Glutamatergic neuron (in vitro differentiated cells): ENCODE measurements at regions not wholly inside any gene's neighbourhood (a gene's known extent, or its start where the extent isn't known, plus 50 kb on each side); places are given as distances from the start of the nearest gene placed in this dataset.
"Not testable (repeated sequence)": the region's sequence is repeated elsewhere in the genome, so short reads cannot be mapped to it uniquely, and the experiment has no call there.

ENCODE experiments used
- DNase-seq: peaks from one replicate; pipeline ENCODE4 v3.0.0; 2022
- H3K27ac Mint-ChIP-seq: one replicate; pipeline ENCODE4 v1.8.0; 2020; ENCODE audit warnings: mild to moderate bottlenecking, mixed read lengths, inconsistent platforms; ENCODE audit not compliant: unreplicated experiment
- H3K27me3 Mint-ChIP-seq: one replicate; pipeline ENCODE4 v1.8.0; 2020; ENCODE audit warnings: mild to moderate bottlenecking, moderate library complexity, mixed read lengths, inconsistent platforms; ENCODE audit not compliant: unreplicated experiment
- H3K36me3 Mint-ChIP-seq: one replicate; pipeline ENCODE4 v1.8.0; 2020; ENCODE audit warnings: mild to moderate bottlenecking, mixed read lengths, inconsistent platforms; ENCODE audit not compliant: unreplicated experiment
- H3K4me1 Mint-ChIP-seq: one replicate; pipeline ENCODE4 v1.8.0; 2020; ENCODE audit warnings: mild to moderate bottlenecking, low read depth, mixed read lengths, inconsistent platforms; ENCODE audit not compliant: unreplicated experiment
- H3K4me3 Mint-ChIP-seq: one replicate; pipeline ENCODE4 v1.8.0; 2020; ENCODE audit warnings: mild to moderate bottlenecking, mixed read lengths, inconsistent platforms; ENCODE audit not compliant: unreplicated experiment
- H3K9me3 Mint-ChIP-seq: one replicate; pipeline ENCODE4 v1.8.0; 2020; ENCODE audit warnings: mild to moderate bottlenecking, moderate library complexity, mixed read lengths, inconsistent platforms; ENCODE audit not compliant: unreplicated experiment
- TF ChIP-seq, protein P1 (sequence below): fragments of 200-600 bp; sonication (generic); IDR thresholded peaks from one replicate; pipeline ENCODE4 v1.5.0; 2021; ENCODE audit not compliant: partially characterized antibody, unreplicated experiment

DNA sequence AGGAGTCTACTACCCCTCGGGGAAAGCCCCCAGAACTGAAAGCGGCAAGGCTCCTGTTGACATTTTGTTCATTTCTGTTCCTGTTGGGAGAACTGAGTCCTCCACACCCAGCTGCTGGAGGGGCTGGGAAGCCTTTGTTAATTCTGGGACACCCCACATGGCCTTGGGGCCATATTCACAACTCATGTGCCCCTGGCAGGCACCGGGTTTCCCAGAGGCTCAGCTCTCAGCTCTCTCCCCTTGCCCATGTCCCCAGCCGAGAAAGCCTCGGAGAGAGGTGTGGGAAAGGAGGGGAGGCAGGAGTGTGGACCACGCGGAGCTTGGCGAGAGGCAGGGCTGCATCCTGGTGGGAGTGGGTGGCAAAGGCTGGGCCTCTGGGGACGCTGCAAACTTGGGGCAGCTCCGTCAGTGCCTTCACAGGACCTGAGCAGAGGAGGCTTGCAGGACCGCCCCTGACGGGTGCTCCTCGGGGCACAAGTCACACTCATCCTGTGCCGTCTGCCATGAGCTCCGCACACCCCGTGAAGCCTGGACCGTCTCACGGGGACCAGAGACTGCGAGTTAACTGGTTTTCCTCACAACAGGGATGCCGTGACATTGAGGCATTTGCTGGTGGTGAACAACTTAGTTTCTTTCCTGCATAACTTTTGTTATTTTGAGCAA lies 140.9 kb downstream of the DNAJB6 start:
- Mint-ChIP-seq H3K9me3 (peaks cover 11% of the 10 kb centered on the region), H3K27ac (no peak overlapping the region), H3K27me3 (peaks cover 7% of the 10 kb centered on the region), H3K4me1 (no peaks in the 10 kb centered on the region), H3K4me3 (no peak overlapping the region), H3K36me3 (peaks cover 15% of the 10 kb centered on the region)
- TF ChIP-seq, protein P1, sequence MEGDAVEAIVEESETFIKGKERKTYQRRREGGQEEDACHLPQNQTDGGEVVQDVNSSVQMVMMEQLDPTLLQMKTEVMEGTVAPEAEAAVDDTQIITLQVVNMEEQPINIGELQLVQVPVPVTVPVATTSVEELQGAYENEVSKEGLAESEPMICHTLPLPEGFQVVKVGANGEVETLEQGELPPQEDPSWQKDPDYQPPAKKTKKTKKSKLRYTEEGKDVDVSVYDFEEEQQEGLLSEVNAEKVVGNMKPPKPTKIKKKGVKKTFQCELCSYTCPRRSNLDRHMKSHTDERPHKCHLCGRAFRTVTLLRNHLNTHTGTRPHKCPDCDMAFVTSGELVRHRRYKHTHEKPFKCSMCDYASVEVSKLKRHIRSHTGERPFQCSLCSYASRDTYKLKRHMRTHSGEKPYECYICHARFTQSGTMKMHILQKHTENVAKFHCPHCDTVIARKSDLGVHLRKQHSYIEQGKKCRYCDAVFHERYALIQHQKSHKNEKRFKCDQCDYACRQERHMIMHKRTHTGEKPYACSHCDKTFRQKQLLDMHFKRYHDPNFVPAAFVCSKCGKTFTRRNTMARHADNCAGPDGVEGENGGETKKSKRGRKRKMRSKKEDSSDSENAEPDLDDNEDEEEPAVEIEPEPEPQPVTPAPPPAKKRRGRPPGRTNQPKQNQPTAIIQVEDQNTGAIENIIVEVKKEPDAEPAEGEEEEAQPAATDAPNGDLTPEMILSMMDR: no peak
- no peak for DNase-seq

DNA sequence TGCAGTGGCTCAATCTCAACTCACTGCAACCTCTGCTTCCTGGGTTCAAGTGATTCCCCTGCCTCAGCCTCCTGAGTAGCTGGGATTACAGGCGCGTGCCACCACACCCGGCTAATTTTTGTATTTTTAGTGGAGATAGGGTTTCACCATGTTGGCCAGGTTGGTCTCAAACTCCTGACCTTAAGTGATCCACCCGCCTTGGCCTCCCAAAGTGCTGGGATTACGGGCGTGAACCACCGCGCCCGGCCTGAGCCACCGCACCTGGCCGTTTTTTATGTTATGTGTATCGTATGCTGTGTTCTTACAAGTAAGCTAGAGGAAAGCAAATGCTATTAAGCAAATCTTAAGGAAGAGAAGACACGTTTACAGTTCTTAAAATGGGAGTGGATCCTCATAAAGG lies 141.8 kb downstream of the DNAJB6 start:
- H3K27me3 Mint-ChIP-seq, H3K4me3 Mint-ChIP-seq, H3K9me3 Mint-ChIP-seq, H3K4me1 Mint-ChIP-seq, H3K27ac Mint-ChIP-seq, DNase-seq, H3K36me3 Mint-ChIP-seq: not testable (repeated sequence)

DNA sequence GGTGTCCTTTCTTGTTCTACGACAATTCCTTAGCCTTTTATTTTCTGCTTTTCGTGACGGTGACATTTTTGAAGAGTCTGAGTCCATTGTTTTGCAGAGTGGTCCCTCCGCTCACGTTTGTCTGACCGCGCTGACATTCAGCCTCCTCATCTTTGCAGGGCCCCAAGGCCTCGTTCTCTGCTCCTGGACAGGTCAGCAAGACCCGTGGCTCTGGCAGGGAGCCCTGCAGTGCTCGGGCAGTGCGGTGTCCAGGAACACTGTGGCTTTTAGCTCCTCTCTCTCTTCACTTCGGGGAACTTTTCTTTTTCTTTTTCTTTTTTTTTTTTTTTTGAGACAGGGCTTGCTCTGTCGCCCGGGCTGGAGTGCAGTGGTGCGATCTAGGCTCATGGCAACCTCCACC lies 142.5 kb downstream of the DNAJB6 start:
- H3K27ac Mint-ChIP-seq: no peak overlapping the region
- peaks cover 4% of the 10 kb centered on the region for H3K27me3 Mint-ChIP-seq
- peaks cover 2% of the 10 kb centered on the region for H3K9me3 Mint-ChIP-seq
- no peak for DNase-seq
- no peak overlapping the region for H3K4me3 Mint-ChIP-seq
- H3K4me1 Mint-ChIP-seq: no peaks in the 10 kb centered on the region
- TF ChIP-seq, protein P1: no peak
- H3K36me3 Mint-ChIP-seq: peaks cover 7% of the 10 kb centered on the region

DNA sequence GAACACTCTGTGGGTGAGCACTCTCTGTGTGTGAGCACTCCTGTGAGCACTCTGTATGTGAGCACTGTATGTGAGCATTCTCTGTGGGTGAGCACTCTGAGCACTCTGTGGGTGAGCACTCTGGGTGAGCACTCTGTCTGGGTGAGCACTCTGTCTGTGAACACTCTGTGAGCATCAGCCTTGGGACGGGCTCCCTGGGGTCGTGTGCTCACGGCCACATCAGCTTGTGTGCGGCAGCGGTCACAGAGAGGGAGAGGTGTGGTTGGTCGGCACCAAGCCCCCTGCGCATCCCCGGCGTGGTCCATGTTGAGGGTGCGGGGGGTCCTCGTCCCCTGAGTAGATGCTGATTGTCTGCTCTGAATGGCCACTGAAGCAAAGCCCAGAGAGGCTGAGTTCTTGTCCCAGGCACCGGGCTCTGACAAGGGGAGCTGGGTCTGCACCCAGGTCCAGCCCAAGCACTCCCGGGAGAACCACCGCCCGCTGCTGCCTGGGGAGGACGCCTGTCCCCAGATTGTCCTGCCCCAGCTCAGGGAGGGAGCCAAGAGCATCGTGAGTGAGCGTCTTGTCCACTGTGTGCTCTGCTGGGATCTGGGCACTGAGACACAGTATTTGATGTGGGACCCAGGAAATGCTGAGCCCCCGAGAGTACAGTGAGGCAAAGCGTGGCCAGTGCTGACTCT lies 143.7 kb downstream of the DNAJB6 start:
- Mint-ChIP-seq H3K9me3 (peaks cover 3% of the 10 kb centered on the region), H3K27ac (no peak overlapping the region), H3K36me3 (no peaks in the 10 kb centered on the region), H3K27me3 (peaks cover 4% of the 10 kb centered on the region), H3K4me3 (no peak overlapping the region), H3K4me1 (no peaks in the 10 kb centered on the region)
- TF ChIP-seq, protein P1: no peak
- DNase-seq: no peak

DNA sequence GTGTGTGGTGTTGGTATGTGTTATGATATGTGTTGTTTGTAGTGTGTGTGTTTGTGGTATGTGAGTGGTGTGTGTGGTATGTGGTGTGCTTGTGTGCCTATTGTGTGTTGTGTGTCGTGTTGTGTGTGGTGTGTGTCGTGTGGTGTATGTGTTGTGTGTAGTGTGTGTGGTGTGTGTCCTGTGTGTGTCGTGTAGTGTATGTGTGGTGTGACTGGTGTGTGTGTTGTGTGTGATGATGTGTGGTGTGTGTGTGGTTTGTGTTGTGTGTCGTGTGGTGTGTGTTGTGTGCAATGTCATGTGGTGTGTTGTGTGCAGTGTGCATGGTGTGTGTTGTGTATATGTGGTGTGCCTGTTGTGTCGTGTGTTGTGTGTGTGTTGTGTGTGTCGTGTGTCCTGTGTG lies 144.6 kb downstream of the DNAJB6 start:
- H3K27ac Mint-ChIP-seq: no peak overlapping the region
- no peaks in the 10 kb centered on the region for H3K4me1 Mint-ChIP-seq
- TF ChIP-seq, protein P1: no peak
- DNase-seq: no peak
- H3K27me3 Mint-ChIP-seq: peaks cover 4% of the 10 kb centered on the region
- peaks cover 3% of the 10 kb centered on the region for H3K9me3 Mint-ChIP-seq
- no peaks in the 10 kb centered on the region for H3K36me3 Mint-ChIP-seq
- no peak overlapping the region for H3K4me3 Mint-ChIP-seq
